ENCODE measurements at regions not wholly inside any gene's neighbourhood (a gene's known extent, or its start where the extent isn't known, plus 50 kb on each side); places are given as distances from the start of the nearest gene placed in this dataset.

DNA sequence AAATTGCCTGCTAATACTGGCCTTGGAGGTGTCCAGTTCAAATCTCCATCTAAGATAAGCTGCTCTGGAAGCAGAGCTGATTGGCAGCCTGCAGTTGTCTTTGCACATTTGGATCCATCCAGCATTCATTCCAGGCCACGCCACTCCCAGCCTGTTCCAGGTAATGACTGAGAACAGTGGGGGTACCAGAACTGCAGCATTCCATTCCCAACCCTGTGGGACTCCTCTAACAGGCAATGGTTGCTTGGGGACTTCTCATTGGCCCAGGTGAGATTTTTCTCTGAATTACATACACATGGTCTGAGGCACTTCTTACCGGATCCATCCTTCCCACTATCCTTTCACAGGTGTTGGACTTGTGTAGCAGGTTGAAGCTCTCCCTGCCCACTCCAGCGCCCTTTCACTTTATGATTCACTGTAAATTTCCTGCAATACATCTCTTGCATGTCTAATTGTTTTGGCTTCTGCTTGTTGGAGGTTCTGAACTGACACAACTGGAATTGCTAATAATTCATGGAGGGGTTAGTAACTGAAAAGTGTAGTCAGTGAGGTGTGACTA lies 206.1 kb upstream of the ZFHX3 start:
- Histone ChIP-seq H4K20me1 (ENCODE audit: control insufficient read depth, extremely low read depth, insufficient read depth, low read length) (no peaks in the 10 kb centered on the region), H3K27me3 (ENCODE audit: control insufficient read depth, extremely low read depth, insufficient read depth, low read length) (no peaks in the 10 kb centered on the region), H3K4me1 (ENCODE audit: control insufficient read depth, extremely low read depth, insufficient read depth, low read length) (no peaks in the 10 kb centered on the region), H3K9me1 (ENCODE audit: control insufficient read depth, extremely low read depth, insufficient read depth, low read length) (no peaks in the 10 kb centered on the region), H3K4me3 (ENCODE audit: control insufficient read depth in 2 of 3, extremely low read depth in 1 of 3, insufficient read depth in 2 of 3, low read depth in 1 of 3, low read length in 3 of 3) (no peak overlapping the region), H2AFZ (ENCODE audit: control insufficient read depth, low read length) (no peak overlapping the region), H3K9me3 (ENCODE audit: control insufficient read depth, low read depth, low read length) (peaks cover 5% of the 10 kb centered on the region), H3K27ac (ENCODE audit: control insufficient read depth, insufficient read depth, low read length) (no peak overlapping the region), H3K4me2 (ENCODE audit: control insufficient read depth, extremely low read depth, insufficient read depth, low read depth, low read length) (no peak overlapping the region), H3K79me2 (ENCODE audit: control insufficient read depth, insufficient read depth, low read length) (no peaks in the 10 kb centered on the region), H3K36me3 (ENCODE audit: control insufficient read depth in 2 of 2, extremely low read depth in 1 of 2, insufficient read depth in 2 of 2, low read length in 2 of 2) (no peaks in the 10 kb centered on the region), H3K9ac (ENCODE audit: control insufficient read depth, extremely low read depth, insufficient read depth, low read length) (no peak overlapping the region)
- dilution Hi-C loops (cut with MboI; ENCODE audit: extremely low pct_ligation_motif_present, low sequenced_read_pairs) = no loop called here
- FAIRE-seq = no peak
- DNase-seq (ENCODE audit: low read depth, low spot score) = no peak
- TF ChIP-seq CTCF (optimal IDR thresholded peaks at IDR 0.05 in 1 of 3, IDR thresholded peaks at IDR 0.05 in 1 of 3, conservative IDR thresholded peaks at IDR 0.05 in 1 of 3; ENCODE audit: extremely low read depth in 1 of 3, insufficient read depth in 2 of 3, low read length in 3 of 3) = no peak
- no peak for TF ChIP-seq EZH2 (IDR thresholded peaks at IDR 0.05; ENCODE audit: low read length)

DNA sequence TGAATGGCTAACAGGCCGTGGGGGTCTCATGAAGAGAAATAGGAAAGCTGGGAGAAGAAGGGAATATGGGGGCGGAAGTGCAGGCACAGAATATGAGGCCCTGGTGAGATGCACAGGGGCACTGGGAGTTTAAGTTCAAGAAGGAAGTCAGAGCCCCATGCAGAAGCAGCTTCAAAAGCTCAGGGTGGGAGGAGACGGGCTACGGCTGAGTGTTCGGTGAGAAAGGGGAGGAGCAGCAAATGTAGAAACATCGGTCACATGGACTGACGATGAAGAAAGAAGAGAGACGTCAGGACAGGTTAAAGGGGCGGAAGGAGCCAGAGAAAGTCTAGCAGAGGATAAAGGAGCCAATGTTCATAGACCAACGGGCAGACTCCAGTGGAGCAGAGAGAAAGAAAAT lies 204.5 kb upstream of the ZFHX3 start:
- Histone ChIP-seq H3K36me3 (ENCODE audit: control insufficient read depth in 2 of 2, extremely low read depth in 1 of 2, insufficient read depth in 2 of 2, low read length in 2 of 2) (no peaks in the 10 kb centered on the region), H3K4me3 (ENCODE audit: control insufficient read depth in 2 of 3, extremely low read depth in 1 of 3, insufficient read depth in 2 of 3, low read depth in 1 of 3, low read length in 3 of 3) (no peak overlapping the region), H3K9me1 (ENCODE audit: control insufficient read depth, extremely low read depth, insufficient read depth, low read length) (no peaks in the 10 kb centered on the region), H3K79me2 (ENCODE audit: control insufficient read depth, insufficient read depth, low read length) (no peaks in the 10 kb centered on the region), H4K20me1 (ENCODE audit: control insufficient read depth, extremely low read depth, insufficient read depth, low read length) (no peaks in the 10 kb centered on the region), H3K27ac (ENCODE audit: control insufficient read depth, insufficient read depth, low read length) (no peak overlapping the region), H2AFZ (ENCODE audit: control insufficient read depth, low read length) (no peak overlapping the region), H3K4me2 (ENCODE audit: control insufficient read depth, extremely low read depth, insufficient read depth, low read depth, low read length) (no peak overlapping the region), H3K9me3 (ENCODE audit: control insufficient read depth, low read depth, low read length) (peaks cover 6% of the 10 kb centered on the region), H3K27me3 (ENCODE audit: control insufficient read depth, extremely low read depth, insufficient read depth, low read length) (no peaks in the 10 kb centered on the region), H3K9ac (ENCODE audit: control insufficient read depth, extremely low read depth, insufficient read depth, low read length) (no peak overlapping the region), H3K4me1 (ENCODE audit: control insufficient read depth, extremely low read depth, insufficient read depth, low read length) (no peaks in the 10 kb centered on the region)
- no peak for TF ChIP-seq EZH2 (IDR thresholded peaks at IDR 0.05; ENCODE audit: low read length)
- DNase-seq (ENCODE audit: low read depth, low spot score) (no peak), FAIRE-seq (no peak)
- dilution Hi-C loops (cut with MboI; ENCODE audit: extremely low pct_ligation_motif_present, low sequenced_read_pairs) = no loop called here

GRCh38 chr16:73251608-73252007 lies 203.7 kb upstream of the ZFHX3 start:
- no peak overlapping the region for H3K9ac ChIP-seq (ENCODE audit: control insufficient read depth, extremely low read depth, insufficient read depth, low read length)
- H3K4me3 ChIP-seq (ENCODE audit: control insufficient read depth in 2 of 3, extremely low read depth in 1 of 3, insufficient read depth in 2 of 3, low read depth in 1 of 3, low read length in 3 of 3) = no peak overlapping the region
- peaks cover 6% of the 10 kb centered on the region for H3K9me3 ChIP-seq (ENCODE audit: control insufficient read depth, low read depth, low read length)
- TF ChIP-seq CTCF (optimal IDR thresholded peaks at IDR 0.05 in 1 of 3, IDR thresholded peaks at IDR 0.05 in 1 of 3, conservative IDR thresholded peaks at IDR 0.05 in 1 of 3; ENCODE audit: extremely low read depth in 1 of 3, insufficient read depth in 2 of 3, low read length in 3 of 3) = no peak
- TF ChIP-seq EZH2 (IDR thresholded peaks at IDR 0.05; ENCODE audit: low read length) = no peak
- no peaks in the 10 kb centered on the region for H3K9me1 ChIP-seq (ENCODE audit: control insufficient read depth, extremely low read depth, insufficient read depth, low read length)
- H3K4me1 ChIP-seq (ENCODE audit: control insufficient read depth, extremely low read depth, insufficient read depth, low read length) = no peaks in the 10 kb centered on the region
- H3K27me3 ChIP-seq (ENCODE audit: control insufficient read depth, extremely low read depth, insufficient read depth, low read length) = no peaks in the 10 kb centered on the region
- no peaks in the 10 kb centered on the region for H3K79me2 ChIP-seq (ENCODE audit: control insufficient read depth, insufficient read depth, low read length)
- DNase-seq (ENCODE audit: low read depth, low spot score) (no peak), FAIRE-seq (no peak)
- H3K36me3 ChIP-seq (ENCODE audit: control insufficient read depth in 2 of 2, extremely low read depth in 1 of 2, insufficient read depth in 2 of 2, low read length in 2 of 2) = no peaks in the 10 kb centered on the region
- H2AFZ ChIP-seq (ENCODE audit: control insufficient read depth, low read length) = no peak overlapping the region
- no peak overlapping the region for H3K27ac ChIP-seq (ENCODE audit: control insufficient read depth, insufficient read depth, low read length)
- H4K20me1 ChIP-seq (ENCODE audit: control insufficient read depth, extremely low read depth, insufficient read depth, low read length) = no peaks in the 10 kb centered on the region
- dilution Hi-C loops (cut with MboI; ENCODE audit: extremely low pct_ligation_motif_present, low sequenced_read_pairs) = no loop called here
- no peak overlapping the region for H3K4me2 ChIP-seq (ENCODE audit: control insufficient read depth, extremely low read depth, insufficient read depth, low read depth, low read length)

Measured in keratinocyte (primary cell).